ENCODE measurements at regions not wholly inside any gene's neighbourhood (a gene's known extent, or its start where the extent isn't known, plus 50 kb on each side); places are given as distances from the start of the nearest gene placed in this dataset.

GRCh38 chr4:54445866-54446265 lies 211.9 kb upstream of the KIT start:
- no peak for TF ChIP-seq CTCF (IDR thresholded peaks at IDR 0.05)
- no peak for TF ChIP-seq MAFK (IDR thresholded peaks at IDR 0.05; ENCODE audit: partially characterized antibody)
- no peak for TF ChIP-seq KDM5A (IDR thresholded peaks at IDR 0.05)
- no peak for TF ChIP-seq PBX3 (IDR thresholded peaks at IDR 0.05)
- no peak for TF ChIP-seq CBX2 (IDR thresholded peaks at IDR 0.05; ENCODE audit: borderline replicate concordance, low read depth)

All from A549 (cell line).